HG03457 (cell line): ENCODE measurements at regions not wholly inside any gene's neighbourhood (a gene's known extent, or its start where the extent isn't known, plus 50 kb on each side); places are given as distances from the start of the nearest gene placed in this dataset.
"Not testable (repeated sequence)": the region's sequence is repeated elsewhere in the genome, so short reads cannot be mapped to it uniquely, and the experiment has no call there.

Experiments used
- ATAC-seq: cut with Tn5 transposase; IDR thresholded peaks from one replicate; pipeline ENCODE4 v1.9.1; 2021; ENCODE audit warnings: moderate number of reproducible peaks; ENCODE audit not compliant: unreplicated experiment

GRCh38 chr3:71994906-71995305 is 210.0 kb upstream of the PROK2 start:
- no peak for ATAC-seq

- no peak for ATAC-seq
Observed at GRCh38 chr3:71994203-71994602, 209.3 kb upstream of the PROK2 start.

GRCh38 chr3:71991681-71992080 is 206.7 kb upstream of the PROK2 start:
- ATAC-seq = no peak

- ATAC-seq = no peak
Observed at GRCh38 chr3:71991046-71991445, 206.1 kb upstream of the PROK2 start.

GRCh38 chr3:71990545-71990944 is 205.6 kb upstream of the PROK2 start:
- no peak for ATAC-seq

- ATAC-seq = no peak
Observed at GRCh38 chr3:71989165-71989564, 204.2 kb upstream of the PROK2 start.

- ATAC-seq = no peak
Observed at GRCh38 chr3:71987828-71988227, 202.9 kb upstream of the PROK2 start.

GRCh38 chr3:71987089-71987735 is 202.3 kb upstream of the PROK2 start:
- no peak for ATAC-seq

- no peak for ATAC-seq
Observed at GRCh38 chr3:71986606-71987005, 201.7 kb upstream of the PROK2 start.

- ATAC-seq = peak; percentile 90
Observed at GRCh38 chr3:71984843-71985613, 200.1 kb upstream of the PROK2 start.

- no peak for ATAC-seq
Observed at GRCh38 chr3:71983694-71984093, 198.7 kb upstream of the PROK2 start.

- ATAC-seq = not testable (repeated sequence)
Observed at GRCh38 chr3:71982506-71983258, 197.7 kb upstream of the PROK2 start.

- no peak for ATAC-seq
Observed at GRCh38 chr3:71979175-71979574, 194.2 kb upstream of the PROK2 start.

GRCh38 chr3:71978150-71978721 is 193.3 kb upstream of the PROK2 start:
- peak; percentile 72 for ATAC-seq

- no peak for ATAC-seq
Observed at GRCh38 chr3:71977525-71977924, 192.6 kb upstream of the PROK2 start.

GRCh38 chr3:71975573-71975972 is 190.6 kb upstream of the PROK2 start:
- ATAC-seq = no peak

- no peak for ATAC-seq
Observed at GRCh38 chr3:71974786-71975185, 189.8 kb upstream of the PROK2 start.

GRCh38 chr3:71973274-71974030 is 188.5 kb upstream of the PROK2 start:
- ATAC-seq = no peak

- no peak for ATAC-seq
Observed at GRCh38 chr3:71972031-71972430, 187.1 kb upstream of the PROK2 start.

- ATAC-seq = no peak
Observed at GRCh38 chr3:71968544-71968943, 183.6 kb upstream of the PROK2 start.

- ATAC-seq = no peak
Observed at GRCh38 chr3:71966185-71966584, 181.2 kb upstream of the PROK2 start.
